HG03354 (cell line): ENCODE measurements at regions not wholly inside any gene's neighbourhood (a gene's known extent, or its start where the extent isn't known, plus 50 kb on each side); places are given as distances from the start of the nearest gene placed in this dataset.

Experiments used
- ATAC-seq: cut with Tn5 transposase; IDR thresholded peaks from one replicate; pipeline ENCODE4 v1.9.1; 2021; ENCODE audit warnings: mild to moderate bottlenecking; ENCODE audit not compliant: unreplicated experiment, poor library complexity, severe bottlenecking

DNA sequence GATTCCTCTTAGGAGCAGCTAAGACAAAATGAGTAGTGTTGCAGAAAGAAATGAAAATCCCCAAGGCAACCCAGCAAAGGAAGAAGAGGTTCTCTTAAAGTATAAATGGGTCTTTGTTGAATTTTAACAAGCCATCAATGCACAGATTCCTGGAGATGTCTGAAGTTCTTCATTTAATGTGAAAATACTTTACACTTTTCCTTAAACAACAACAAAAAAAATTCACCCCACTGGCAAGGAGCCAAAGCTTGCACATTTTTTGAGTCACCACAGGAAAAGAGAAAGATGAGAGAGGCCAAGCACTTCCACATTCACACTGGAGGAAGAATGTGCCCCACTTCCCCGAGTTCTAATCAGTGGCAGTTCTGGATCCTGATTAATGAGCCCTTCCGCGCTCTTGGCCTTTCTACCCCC, 286.4 kb upstream of the MEOX2 start:
- no peak for ATAC-seq

DNA sequence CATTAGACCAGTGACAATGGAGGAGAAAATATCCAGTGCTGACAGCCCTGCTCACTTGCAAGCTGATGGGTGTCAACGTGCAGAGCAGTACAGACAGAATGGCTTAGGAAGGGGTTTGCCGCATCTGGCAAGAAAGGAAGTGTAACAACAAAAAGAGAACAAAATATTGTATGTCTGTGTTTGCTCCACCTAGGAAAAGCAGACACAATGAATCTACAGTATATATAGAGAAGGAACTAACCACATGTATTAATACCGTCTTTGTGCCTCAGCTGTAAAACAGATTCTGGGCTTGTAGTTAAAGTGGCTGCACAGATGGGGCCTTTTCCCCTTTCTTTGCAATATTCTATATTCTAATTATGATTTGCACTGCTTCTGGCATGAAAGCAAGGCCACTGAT, 281.1 kb upstream of the MEOX2 start:
- ATAC-seq, result no peak

DNA sequence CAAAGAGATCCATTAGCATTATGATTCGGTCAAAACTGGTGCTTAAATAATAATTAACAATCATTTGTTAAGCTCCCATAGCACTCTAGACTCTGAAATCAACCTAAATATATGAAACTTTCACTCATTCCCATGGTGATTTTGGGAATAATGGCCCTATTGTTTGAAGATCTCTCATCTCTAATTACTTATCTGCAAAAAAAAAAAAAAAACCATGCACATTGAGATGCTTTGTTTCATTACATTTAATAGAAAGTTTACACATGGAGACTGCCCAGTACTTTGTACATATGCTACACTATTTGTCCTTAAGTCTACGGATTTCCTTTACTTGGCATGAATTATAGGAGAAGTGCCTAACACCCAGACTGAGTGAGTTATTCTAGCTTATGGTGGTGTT, 280.6 kb upstream of the MEOX2 start:
- ATAC-seq, result no peak

DNA sequence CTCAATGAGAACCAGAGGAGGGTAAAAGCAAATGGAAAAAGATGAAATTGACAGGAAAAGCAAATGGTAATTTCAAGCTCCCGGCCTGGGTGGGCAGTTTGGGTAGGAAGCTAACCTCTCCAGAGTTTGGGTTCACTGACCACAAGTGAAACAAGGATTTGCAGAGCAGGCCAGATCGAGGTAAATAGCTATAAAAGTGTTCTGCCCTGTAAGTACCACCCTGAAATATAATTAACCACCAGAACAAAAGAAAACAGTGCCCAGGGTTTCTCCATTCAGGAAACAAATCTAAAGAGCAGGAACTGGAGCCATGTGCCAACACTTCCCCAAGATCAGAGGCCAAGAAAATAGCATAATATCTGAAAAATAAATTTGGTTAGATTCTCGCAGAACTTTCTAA, 276.7 kb upstream of the MEOX2 start:
- no peak for ATAC-seq

DNA sequence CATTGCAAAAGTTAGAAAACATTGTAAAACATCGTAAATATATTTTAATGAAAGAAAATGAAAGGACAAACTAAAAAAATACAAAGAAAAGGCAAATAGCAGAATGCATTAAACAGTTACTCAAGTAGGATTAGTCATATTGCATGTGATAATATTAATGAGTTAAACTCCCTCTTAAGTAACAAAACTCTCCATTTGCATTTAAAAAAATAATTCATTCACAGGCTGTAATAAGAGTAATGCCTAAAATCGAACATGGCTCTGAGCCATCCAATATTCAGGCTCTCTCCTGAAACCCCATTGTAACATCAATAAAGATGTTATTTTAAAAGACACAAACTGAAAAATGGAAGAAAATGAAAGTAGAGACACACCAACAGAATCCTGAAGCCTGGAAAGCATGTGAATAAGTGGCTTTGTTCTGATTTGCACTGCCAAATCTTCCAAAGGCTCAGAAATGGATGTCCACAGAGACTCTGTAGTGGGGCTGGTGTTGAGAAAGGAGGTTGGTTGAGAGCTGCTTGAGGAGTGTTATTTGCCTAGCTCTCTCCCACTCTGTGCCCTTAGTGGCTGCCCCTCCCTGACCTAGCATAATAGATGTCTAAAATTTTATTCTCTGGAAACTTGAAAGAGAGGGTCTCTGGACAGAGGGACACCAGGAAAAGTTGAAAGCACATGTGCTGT, 268.3 kb upstream of the MEOX2 start:
- no peak for ATAC-seq

DNA sequence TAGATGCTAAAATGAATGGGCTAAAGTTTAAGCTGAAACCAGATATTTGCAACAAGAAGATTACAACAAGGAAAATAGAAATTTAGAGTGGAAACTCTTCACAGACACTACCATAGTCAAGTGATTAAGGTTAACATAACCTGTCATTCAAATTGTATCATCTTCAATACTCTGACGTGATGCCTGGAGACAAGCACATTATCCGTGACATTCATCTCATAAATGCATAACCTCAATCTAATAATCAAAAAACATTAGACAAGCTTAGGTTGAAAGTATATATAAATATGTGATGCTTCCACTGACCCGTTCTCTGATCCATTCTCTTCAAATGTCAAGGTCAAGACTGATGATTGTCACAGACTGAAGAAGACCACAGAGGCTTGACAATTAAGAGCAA, 263.8 kb upstream of the MEOX2 start:
- ATAC-seq, result no peak

DNA sequence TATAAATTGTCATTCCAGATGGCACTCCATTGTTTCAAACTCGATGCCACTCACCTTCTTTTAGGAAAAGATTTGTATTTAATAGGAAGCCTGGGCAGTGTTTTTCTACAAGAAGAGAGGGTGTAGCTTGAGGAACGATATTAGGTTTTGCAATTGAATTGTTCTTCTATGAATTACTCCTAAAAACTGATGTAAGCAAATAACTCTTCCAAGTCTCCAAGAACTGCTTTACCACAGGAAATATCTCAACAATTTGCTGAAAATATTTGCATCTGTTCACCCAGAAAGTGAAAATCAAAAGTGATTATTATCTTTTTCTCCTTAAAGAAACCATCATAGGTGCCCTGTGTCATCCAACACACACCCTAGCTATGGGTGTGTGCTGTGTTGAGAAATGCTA, 261.3 kb upstream of the MEOX2 start:
- no peak for ATAC-seq

DNA sequence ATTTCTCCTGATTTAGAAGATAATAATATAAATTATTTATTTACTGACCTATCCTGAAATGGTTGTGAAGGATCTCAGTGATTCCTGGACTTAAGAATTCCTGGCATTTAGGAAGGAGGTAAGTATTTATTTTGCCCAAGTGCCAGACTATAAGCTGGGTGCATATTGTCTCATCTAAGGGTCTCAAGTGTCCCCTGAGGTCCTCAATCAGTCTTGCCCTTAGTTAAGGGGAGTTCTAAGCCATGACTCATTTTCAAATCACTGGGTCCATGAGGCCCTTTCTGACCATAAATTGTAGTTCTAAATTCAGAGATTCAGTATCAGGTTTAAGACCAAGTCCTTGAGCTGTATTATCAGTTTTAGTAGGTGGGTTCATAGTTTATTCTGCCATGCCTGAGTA, 251.6 kb upstream of the MEOX2 start:
- no peak for ATAC-seq

DNA sequence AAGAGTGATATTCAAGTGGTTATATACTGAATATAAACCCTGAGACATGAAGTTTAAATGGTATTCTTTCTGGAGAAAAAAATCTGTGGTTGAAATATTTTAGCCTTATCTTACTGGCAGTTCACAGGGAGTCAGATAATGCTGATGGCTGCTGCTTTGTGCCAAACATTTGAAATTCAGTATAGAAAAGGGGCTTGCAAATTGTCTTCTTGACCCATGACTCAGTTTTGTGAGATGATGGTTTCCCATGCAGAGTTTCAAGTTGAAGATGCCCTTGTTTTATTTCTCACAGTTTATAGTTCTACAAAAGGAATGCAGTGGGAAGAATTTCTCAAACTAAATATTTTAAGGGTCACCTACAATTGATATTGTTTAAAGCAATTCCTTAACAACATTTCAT, 251.1 kb upstream of the MEOX2 start:
- no peak for ATAC-seq

DNA sequence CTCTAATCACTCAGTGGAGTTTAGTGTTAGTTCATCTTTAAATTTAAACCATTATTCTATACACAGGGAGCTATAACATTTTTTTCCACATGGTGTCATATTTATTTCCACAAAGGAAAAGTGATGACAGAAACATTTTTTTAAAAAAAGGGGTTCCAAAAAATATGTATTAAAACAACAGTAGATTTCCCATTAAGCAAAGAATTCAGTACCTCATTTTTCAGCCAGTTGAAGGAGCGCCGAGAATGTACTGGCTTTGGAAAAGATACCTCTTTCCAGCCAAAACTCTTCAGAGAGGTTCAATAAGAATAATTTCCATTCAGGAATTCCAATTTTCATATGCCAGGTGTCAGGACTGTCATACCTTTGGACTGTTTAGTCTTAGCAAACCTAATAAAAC, 250.5 kb upstream of the MEOX2 start:
- ATAC-seq, result no peak

DNA sequence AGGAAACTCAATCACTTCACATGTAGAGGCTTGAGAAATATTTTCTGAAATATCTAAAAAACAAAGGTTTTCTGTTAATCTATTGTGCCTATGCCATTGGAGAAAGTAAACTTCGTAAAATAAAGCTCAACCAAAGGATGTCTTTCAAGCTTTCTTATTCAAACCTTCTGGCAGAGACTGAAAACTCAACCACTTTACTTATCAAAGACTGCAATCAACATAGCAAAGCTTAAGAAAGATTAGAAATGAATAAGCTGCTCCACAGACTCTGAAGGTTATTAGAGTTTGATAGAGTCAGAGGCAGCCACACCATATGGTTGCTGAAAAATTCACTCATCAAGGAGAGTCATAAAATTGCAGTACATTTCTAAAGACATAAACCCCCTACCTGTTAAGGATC, 245.8 kb upstream of the MEOX2 start:
- ATAC-seq, result no peak

DNA sequence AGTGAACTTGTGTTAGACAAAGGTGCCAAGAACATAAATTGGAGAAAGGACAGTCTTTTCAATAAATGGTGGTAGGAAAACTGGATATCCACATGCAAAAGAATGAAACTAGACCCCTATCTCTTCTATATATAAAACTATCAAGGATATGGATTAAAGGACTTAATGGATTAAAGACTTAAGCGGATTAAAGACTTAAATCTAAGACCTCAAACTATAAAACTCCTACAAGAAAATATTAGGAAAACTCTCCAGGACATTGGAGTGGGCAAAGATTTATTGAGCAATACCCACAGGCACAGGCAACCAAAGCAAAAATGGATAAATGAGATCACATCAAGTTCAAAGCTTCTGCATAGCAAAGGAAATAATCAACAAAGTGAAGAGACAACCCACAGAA, 242.9 kb upstream of the MEOX2 start:
- no peak for ATAC-seq

DNA sequence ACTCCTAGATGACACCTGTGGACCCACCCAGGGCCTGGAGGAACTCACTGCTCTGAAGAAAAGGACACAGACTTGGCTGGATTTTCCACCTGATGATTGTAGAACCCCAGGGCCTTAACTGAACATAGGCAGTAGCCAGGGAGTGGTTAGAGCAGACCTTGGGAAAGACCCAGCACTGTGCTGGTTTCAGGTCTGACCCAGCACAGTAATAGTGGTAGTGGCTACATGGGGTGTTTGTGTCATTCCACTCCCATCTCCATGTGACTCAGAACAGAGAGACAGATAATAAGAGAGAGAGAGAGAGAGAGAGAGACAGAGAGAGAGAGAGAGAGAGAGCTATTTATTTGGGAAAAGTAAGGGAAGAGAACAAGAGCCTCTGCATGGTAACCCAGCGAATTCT, 239.1 kb upstream of the MEOX2 start:
- ATAC-seq, result no peak

DNA sequence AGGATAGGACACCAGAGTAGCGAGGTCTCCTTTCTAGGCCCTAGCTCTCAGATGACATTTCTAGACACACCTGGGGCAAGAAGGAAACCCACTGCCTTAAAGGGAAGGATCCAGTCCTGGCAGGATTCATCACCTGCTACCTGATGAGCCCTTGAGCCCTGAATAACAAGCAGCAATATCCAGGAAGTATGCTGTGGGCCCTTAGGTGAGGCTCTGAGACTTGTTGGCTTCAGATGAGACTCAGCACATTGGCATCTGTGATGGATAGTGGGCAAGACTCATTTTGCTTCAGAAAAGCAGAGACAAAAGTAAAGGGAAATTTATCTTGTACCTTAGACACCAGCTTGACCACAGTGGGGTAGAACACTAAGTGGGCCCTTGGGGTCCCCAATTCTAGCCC, 238.4 kb upstream of the MEOX2 start:
- ATAC-seq, result no peak

DNA sequence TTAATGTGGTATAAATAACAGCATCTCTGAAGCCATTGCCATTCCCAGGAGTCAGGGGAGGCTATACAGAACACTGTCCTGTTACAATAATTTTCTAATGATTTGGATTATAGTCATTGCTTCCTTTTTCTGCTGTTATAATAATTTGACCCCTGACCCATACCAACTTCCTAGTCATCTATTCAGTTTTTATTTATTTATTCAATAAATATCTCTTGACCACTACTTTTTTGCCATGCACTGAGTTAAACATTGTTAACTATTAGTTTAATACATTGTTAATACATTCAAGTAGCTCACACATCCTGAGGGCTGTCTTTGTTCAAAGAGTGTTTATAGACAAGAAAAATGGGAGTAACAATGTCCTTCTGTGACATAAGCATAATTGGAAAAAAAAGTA, 235.5 kb upstream of the MEOX2 start:
- no peak for ATAC-seq

DNA sequence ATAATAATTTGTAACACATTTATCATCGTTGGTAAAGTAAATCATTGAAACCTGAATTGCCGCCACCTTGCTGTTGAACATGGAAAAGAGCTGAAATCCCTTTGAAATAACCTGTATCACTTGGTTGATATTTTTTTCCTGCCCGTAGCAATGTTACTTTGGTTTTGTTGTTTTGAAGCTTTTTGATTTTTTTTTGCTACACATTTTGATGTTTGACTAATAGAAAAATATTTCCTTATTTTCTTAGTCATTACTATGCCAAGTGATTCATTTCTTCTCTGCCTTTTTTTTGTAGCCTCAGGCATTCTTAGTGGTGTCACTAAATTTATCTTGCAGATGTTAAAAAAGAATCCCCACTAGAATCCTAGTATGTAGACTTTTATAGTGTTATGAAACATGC, 235.1 kb upstream of the MEOX2 start:
- ATAC-seq, result no peak

DNA sequence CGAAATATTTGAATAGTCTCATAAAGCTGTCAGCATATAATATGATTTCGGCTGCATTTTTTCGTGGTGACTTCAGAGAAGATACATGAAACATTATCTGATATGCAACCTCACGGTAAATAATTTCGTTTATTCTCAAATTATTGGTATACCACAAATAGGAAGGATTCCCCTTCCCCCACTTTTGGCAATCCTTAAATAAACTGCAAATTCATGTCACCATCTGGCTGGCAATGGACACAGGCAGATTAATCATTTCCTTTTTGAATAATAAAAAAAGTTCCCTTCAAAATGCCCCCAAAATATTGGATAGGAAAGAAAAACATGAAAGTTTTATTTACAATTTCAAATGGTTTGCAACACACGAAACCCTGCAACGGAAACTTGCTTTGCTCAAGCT, 234.5 kb upstream of the MEOX2 start:
- no peak for ATAC-seq

DNA sequence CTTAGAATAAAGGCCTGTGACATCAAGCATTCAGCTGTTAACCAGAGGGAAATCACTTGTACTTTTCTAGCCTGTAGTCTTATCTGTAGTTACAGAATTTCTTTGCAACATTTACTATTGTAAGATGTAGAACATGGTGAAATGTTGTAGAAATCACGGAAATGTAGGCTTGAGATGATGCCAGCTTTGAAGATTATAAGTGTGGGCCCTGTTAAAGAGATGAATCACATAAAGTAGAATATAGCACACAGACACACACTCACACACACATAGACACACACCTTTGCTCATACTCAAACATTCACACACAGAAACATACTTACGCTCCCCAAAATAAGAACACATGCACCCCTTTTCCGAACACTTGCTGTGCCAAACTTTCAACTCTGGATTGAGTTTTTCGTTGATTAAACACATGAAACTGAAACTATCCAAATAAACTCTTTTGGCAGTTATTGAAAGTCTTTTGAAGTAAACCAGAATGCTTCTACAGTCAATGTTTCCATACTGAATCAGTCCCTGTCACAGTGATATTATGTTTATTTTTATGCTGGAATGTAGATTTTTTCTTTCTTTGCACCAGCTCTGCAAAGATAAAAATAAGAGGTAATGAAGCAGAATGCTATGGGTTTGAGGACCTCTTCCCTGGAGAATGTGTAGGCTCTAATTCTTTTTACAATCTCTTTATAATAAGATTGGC, 230.3 kb upstream of the MEOX2 start:
- ATAC-seq, result no peak

DNA sequence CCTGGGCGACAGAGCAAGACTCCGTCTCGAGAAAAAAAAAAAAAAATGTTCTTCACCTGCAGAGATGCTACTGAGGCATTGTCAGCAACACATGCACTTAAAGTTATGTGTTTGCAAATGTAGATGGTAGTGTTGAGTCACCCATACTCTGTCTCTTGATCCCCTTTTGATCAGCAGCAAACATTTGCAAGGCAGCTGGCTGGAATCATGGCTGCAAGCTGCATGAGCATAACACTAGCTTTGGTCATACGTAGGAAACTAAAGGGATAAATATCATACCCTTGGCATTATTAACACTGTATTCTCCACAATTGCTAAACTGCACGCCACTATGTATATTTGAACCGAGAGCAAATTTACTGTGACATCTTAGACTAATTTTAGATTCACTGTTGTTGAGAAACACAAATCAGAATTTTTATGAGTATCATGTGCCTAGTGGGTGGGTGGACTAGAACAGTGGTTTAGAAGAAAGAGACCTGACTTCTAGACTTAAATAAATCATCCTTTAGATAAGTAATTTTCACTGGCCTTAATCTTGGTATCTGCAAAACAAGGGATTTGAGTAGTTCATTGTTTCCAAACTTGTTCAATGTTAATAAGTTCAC, 229.3 kb upstream of the MEOX2 start:
- ATAC-seq, result no peak

DNA sequence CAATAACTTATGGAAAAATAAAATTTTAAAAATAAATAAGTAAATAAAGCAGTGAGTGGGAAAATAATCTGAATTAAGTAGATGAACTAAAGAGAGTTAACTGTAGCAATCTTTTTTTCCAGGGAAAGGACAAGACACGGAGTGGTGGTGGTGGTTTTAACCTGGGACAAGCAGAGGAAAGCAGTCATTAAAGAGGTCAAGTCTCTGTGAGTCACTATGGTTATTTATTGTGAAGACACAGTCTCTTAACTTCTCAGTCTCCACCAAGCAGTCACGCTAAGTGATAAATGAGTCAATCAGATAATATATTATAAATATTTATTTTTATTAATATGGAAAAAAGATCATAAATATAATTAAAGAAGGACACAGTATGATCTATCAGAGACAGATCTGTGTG, 228.1 kb upstream of the MEOX2 start:
- ATAC-seq, result no peak

DNA sequence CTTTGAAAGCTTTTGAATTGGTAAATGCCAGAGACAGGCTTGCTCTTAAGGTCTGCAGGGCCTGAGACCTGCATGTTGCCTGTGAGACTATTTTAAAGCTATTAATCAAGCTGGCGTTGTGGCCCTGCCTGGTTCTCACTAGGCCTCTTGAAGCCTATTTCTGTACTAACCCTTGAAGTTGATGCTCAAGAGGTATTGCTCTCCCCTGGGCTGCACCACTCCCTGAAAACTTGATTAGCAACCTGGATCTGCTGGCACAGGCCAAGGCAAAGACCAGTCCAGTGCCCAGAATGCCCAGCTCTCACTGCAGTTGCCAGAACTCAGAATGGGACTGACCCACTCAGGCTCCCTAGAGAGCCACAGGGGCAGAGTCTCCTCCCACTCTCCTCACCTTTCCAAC, 220.0 kb upstream of the MEOX2 start:
- no peak for ATAC-seq
